ENCODE measurements at regions not wholly inside any gene's neighbourhood (a gene's known extent, or its start where the extent isn't known, plus 50 kb on each side); places are given as distances from the start of the nearest gene placed in this dataset.
"Not testable (repeated sequence)": the region's sequence is repeated elsewhere in the genome, so short reads cannot be mapped to it uniquely, and the experiment has no call there.

GRCh38 chr7:104074529-104074928, 85.1 kb upstream of the RELN start:
- Mint-ChIP-seq H3K36me3 (peaks cover 0 to 4% (median 0%) of the 10 kb centered on the region in 3 donors), H3K27ac (no peak overlapping the region), H3K9me3 (peaks cover 0 to 19% (median 7%) of the 10 kb centered on the region in 9 donors), H3K4me3 (no peak overlapping the region), H3K4me1 (no peaks in the 10 kb centered on the region), H3K27me3 (peaks cover 0 to 5% (median under 1%) of the 10 kb centered on the region in 5 donors)
- no peak for ATAC-seq
- DNase-seq: no peak
- POLR2A ChIA-PET: no interaction called here

GRCh38 chr7:104071641-104072040, 82.2 kb upstream of the RELN start:
- Mint-ChIP-seq H3K36me3 (peaks cover 0 to 14% (median 0%) of the 10 kb centered on the region in 3 donors), H3K27me3 (peaks cover 0 to 18% (median 8%) of the 10 kb centered on the region in 5 donors), H3K9me3 (peaks cover 9 to 43% (median 16%) of the 10 kb centered on the region in 9 donors)
- H3K4me3 Mint-ChIP-seq, ATAC-seq, H3K4me1 Mint-ChIP-seq, H3K27ac Mint-ChIP-seq, DNase-seq, POLR2A ChIA-PET: not testable (repeated sequence)

GRCh38 chr7:104065491-104065890, 76.0 kb upstream of the RELN start:
- ATAC-seq (no peak), DNase-seq (no peak)
- Mint-ChIP-seq H3K27me3 (peaks cover 3 to 18% (median 10%) of the 10 kb centered on the region in 5 donors), H3K36me3 (peaks cover 0 to 18% (median 0%) of the 10 kb centered on the region in 3 donors), H3K4me1 (no peaks in the 10 kb centered on the region), H3K27ac (no peak overlapping the region), H3K4me3 (no peak overlapping the region), H3K9me3 (peaks cover 7 to 34% (median 14%) of the 10 kb centered on the region in 9 donors)
- POLR2A ChIA-PET: no interaction called here

- POLR2A ChIA-PET: no interaction called here
- Mint-ChIP-seq H3K4me1 (no peaks in the 10 kb centered on the region), H3K4me3 (no peak overlapping the region), H3K27me3 (peaks cover 3 to 18% (median 10%) of the 10 kb centered on the region in 5 donors), H3K36me3 (peaks cover 0 to 16% (median 0%) of the 10 kb centered on the region in 3 donors), H3K9me3 (peaks cover 5 to 30% (median 14%) of the 10 kb centered on the region in 9 donors), H3K27ac (no peak overlapping the region)
- ATAC-seq (no peak), DNase-seq (no peak)
Measured at GRCh38 chr7:104064969-104065387, 75.5 kb upstream of the RELN start.

GRCh38 chr7:104063797-104064196, 74.3 kb upstream of the RELN start:
- DNase-seq, H3K27ac Mint-ChIP-seq, ATAC-seq, POLR2A ChIA-PET, H3K4me3 Mint-ChIP-seq, H3K4me1 Mint-ChIP-seq: not testable (repeated sequence)
- H3K27me3 Mint-ChIP-seq: peaks cover 3 to 12% (median 10%) of the 10 kb centered on the region in 5 donors
- H3K9me3 Mint-ChIP-seq: peaks cover 3 to 18% (median 12%) of the 10 kb centered on the region in 9 donors
- H3K36me3 Mint-ChIP-seq: peaks cover 0 to 14% (median 0%) of the 10 kb centered on the region in 3 donors

- peaks cover 0 to 10% (median 0%) of the 10 kb centered on the region in 9 donors for H3K9me3 Mint-ChIP-seq
- no peaks in the 10 kb centered on the region for H3K4me1 Mint-ChIP-seq
- POLR2A ChIA-PET: no interaction called here
- H3K27me3 Mint-ChIP-seq: peaks cover 8 to 13% (median 9%) of the 10 kb centered on the region in 5 donors
- no peak for DNase-seq
- H3K27ac Mint-ChIP-seq: no peak overlapping the region
- peaks cover 0 to 8% (median 0%) of the 10 kb centered on the region in 3 donors for H3K36me3 Mint-ChIP-seq
- no peak overlapping the region for H3K4me3 Mint-ChIP-seq
- ATAC-seq: no peak
Measured at GRCh38 chr7:104061652-104062051, 72.2 kb upstream of the RELN start.

- H3K9me3 Mint-ChIP-seq, DNase-seq, H3K27ac Mint-ChIP-seq, H3K4me1 Mint-ChIP-seq, POLR2A ChIA-PET, H3K4me3 Mint-ChIP-seq, ATAC-seq, H3K36me3 Mint-ChIP-seq: not testable (repeated sequence)
- H3K27me3 Mint-ChIP-seq: peaks cover 3 to 20% (median 9%) of the 10 kb centered on the region in 5 donors
Measured at GRCh38 chr7:104059837-104060236, 70.4 kb upstream of the RELN start.

GRCh38 chr7:104059103-104059502, 69.6 kb upstream of the RELN start:
- POLR2A ChIA-PET: no interaction called here
- ATAC-seq: no peak
- DNase-seq: no peak
- H3K4me1 Mint-ChIP-seq: no peaks in the 10 kb centered on the region
- H3K4me3 Mint-ChIP-seq: no peak overlapping the region
- H3K36me3 Mint-ChIP-seq: peaks cover 0 to 4% (median 0%) of the 10 kb centered on the region in 3 donors
- peaks cover 0 to 10% (median 0%) of the 10 kb centered on the region in 9 donors for H3K9me3 Mint-ChIP-seq
- H3K27me3 Mint-ChIP-seq: peaks cover 3 to 20% (median 9%) of the 10 kb centered on the region in 5 donors
- no peak overlapping the region for H3K27ac Mint-ChIP-seq

GRCh38 chr7:104054362-104054761, 64.9 kb upstream of the RELN start:
- Mint-ChIP-seq H3K9me3 (peaks cover 0 to 10% (median 0%) of the 10 kb centered on the region in 9 donors), H3K4me1 (peaks cover 0 to 3% (median 0%) of the 10 kb centered on the region in 4 donors)
- POLR2A ChIA-PET: no interaction called here

GRCh38 chr7:104052979-104053378, 63.5 kb upstream of the RELN start:
- Mint-ChIP-seq H3K36me3 (peaks cover 0 to 3% (median 0%) of the 10 kb centered on the region in 3 donors), H3K27me3 (peaks cover 0 to 25% (median 6%) of the 10 kb centered on the region in 5 donors), H3K4me1 (peaks cover 0 to 3% (median 0%) of the 10 kb centered on the region in 4 donors), H3K4me3 (no peak overlapping the region), H3K9me3 (peaks cover 0 to 1% (median 0%) of the 10 kb centered on the region in 9 donors), H3K27ac (no peak overlapping the region)
- ATAC-seq (no peak), DNase-seq (no peak)
- POLR2A ChIA-PET: no interaction called here

More at GRCh38 chr7:104054362-104054761, 64.9 kb upstream of the RELN start:
- Mint-ChIP-seq H3K27ac (no peak overlapping the region), H3K36me3 (peaks cover 0 to 8% (median 0%) of the 10 kb centered on the region in 3 donors), H3K27me3 (peaks cover 3 to 35% (median 12%) of the 10 kb centered on the region in 5 donors), H3K4me3 (no peak overlapping the region)
- no peak for DNase-seq
- ATAC-seq: no peak

GRCh38 chr7:104048055-104048454, 58.6 kb upstream of the RELN start:
- H3K4me1 Mint-ChIP-seq: peaks cover 0 to 3% (median 0%) of the 10 kb centered on the region in 4 donors
- ATAC-seq (no peak), DNase-seq (no peak)
- H3K27ac Mint-ChIP-seq: no peak overlapping the region
- no peaks in the 10 kb centered on the region for H3K9me3 Mint-ChIP-seq
- peaks cover 0 to 3% (median 0%) of the 10 kb centered on the region in 3 donors for H3K36me3 Mint-ChIP-seq
- no peak overlapping the region for H3K4me3 Mint-ChIP-seq
- POLR2A ChIA-PET: no interaction called here
- H3K27me3 Mint-ChIP-seq: peaks cover 4 to 30% (median 8%) of the 10 kb centered on the region in 5 donors

GRCh38 chr7:104045183-104045582, 55.7 kb upstream of the RELN start:
- Mint-ChIP-seq H3K4me1 (no peaks in the 10 kb centered on the region), H3K9me3 (no peaks in the 10 kb centered on the region), H3K27me3 (peaks cover 5 to 34% (median 9%) of the 10 kb centered on the region in 5 donors), H3K27ac (no peak overlapping the region), H3K36me3 (no peaks in the 10 kb centered on the region), H3K4me3 (no peak overlapping the region)
- DNase-seq: no peak
- POLR2A ChIA-PET: no interaction called here
- no peak for ATAC-seq

GRCh38 chr7:104040666-104041065, 51.2 kb upstream of the RELN start:
- Mint-ChIP-seq H3K4me1 (no peaks in the 10 kb centered on the region), H3K27me3 (peaks cover 10 to 43% (median 16%) of the 10 kb centered on the region in 5 donors), H3K27ac (no peak overlapping the region), H3K36me3 (no peaks in the 10 kb centered on the region), H3K9me3 (peaks cover 0 to 5% (median 0%) of the 10 kb centered on the region in 9 donors), H3K4me3 (no peak overlapping the region)
- POLR2A ChIA-PET: no interaction called here
- no peak for DNase-seq
- ATAC-seq: no peak

GRCh38 chr7:104039363-104039762, 49.9 kb upstream of the RELN start:
- Mint-ChIP-seq H3K27ac (no peak overlapping the region), H3K4me3 (no peak overlapping the region), H3K9me3 (peaks cover 0 to 15% (median 7%) of the 10 kb centered on the region in 9 donors), H3K36me3 (peaks cover 0 to 7% (median 0%) of the 10 kb centered on the region in 3 donors), H3K27me3 (peaks cover 10 to 52% (median 16%) of the 10 kb centered on the region in 5 donors), H3K4me1 (no peaks in the 10 kb centered on the region)
- POLR2A ChIA-PET: no interaction called here
- no peak for ATAC-seq
- no peak for DNase-seq

Data from naive thymus-derived CD8-positive, alpha-beta T cell (primary cell).